Endothelial cell of umbilical vein (primary cell): ENCODE measurements at regions not wholly inside any gene's neighbourhood (a gene's known extent, or its start where the extent isn't known, plus 50 kb on each side); places are given as distances from the start of the nearest gene placed in this dataset.

Source experiments
- BruUV-seq: library from RNA; stranded (reverse); fragments of 400-500 nt; replicated peaks from 2 replicates; lab custom pipeline; 2021; lab: Mats Ljungman, UMichigan
- CTCF ChIA-PET: fragments of 300-600, 350-600 bp; sonication (Branson Sonifier 250); formaldehyde crosslinking; loops from one replicate; lab custom pipeline; 2021; ENCODE audit warnings: antibody characterized with exemption, inconsistent platforms; lab: Charles Lee
- POLR2A ChIA-PET: fragments of 300-600, 350-600 bp; sonication (Branson Sonifier 250); formaldehyde crosslinking; loops from one replicate; lab custom pipeline; 2021; ENCODE audit warnings: antibody characterized with exemption, inconsistent platforms; lab: Charles Lee
- DNase-seq: peaks from one replicate; pipeline ENCODE4 v3.0.0-alpha.2; 2011; ENCODE audit warnings: low read depth, low spot score
- FAIRE-seq: peaks from 2 replicates; lab custom pipeline; 2011; peaks lifted over from hg19 to GRCh38; lab: Jason Lieb, UNC
- H2AFZ ChIP-seq: 2 replicates; pipeline ENCODE4 v1.6.0; 2012; ENCODE audit warnings: low read depth, low read length, control low read depth, inconsistent platforms
- H3K27ac ChIP-seq: 2 replicates; pipeline ENCODE4 v1.5.1; 2011; ENCODE audit warnings: low read depth, mild to moderate bottlenecking, control low read depth, low read length, moderate library complexity; ENCODE audit not compliant: insufficient read depth
- H3K27me3 ChIP-seq, 2 experiments: 2 replicates each; pipeline versions ENCODE4 v1.6.0 to v1.6.1; 2011; ENCODE audit warnings: low read length in 2 of 2, mixed read lengths in 1 of 2; ENCODE audit not compliant: control insufficient read depth in 2 of 2, insufficient read depth in 2 of 2
- H3K36me3 ChIP-seq, 2 experiments: 2 replicates in 1 of 2; 3 replicates in 1 of 2; pipeline ENCODE4 v1.5.1; 2011; ENCODE audit warnings: low read length in 2 of 2, mild to moderate bottlenecking in 1 of 2, moderate library complexity in 1 of 2; ENCODE audit not compliant: control insufficient read depth in 2 of 2, insufficient read depth in 2 of 2; ENCODE audit errors: extremely low read depth in 1 of 2
- H3K4me1 ChIP-seq: 3 replicates; pipeline ENCODE4 v1.5.1; 2011; ENCODE audit warnings: mild to moderate bottlenecking, low read length; ENCODE audit not compliant: control insufficient read depth, insufficient read depth; ENCODE audit errors: extremely low read depth
- H3K4me2 ChIP-seq: 2 replicates; pipeline ENCODE4 v1.6.1; 2011; ENCODE audit warnings: low read length, control low read depth, mixed read lengths; ENCODE audit not compliant: insufficient read depth
- H3K4me3 ChIP-seq, 3 experiments: fragments of 200-600 bp in 1 of 3; sonication (generic), shearing (Covaris generic) in 1 of 3; replicated peaks in 1 of 3; 2 replicates each; pipeline ENCODE4 v1.5.1; 2011 to 2016; ENCODE audit warnings: control low read depth in 3 of 3, low read length in 3 of 3, mild to moderate bottlenecking in 2 of 3, inconsistent platforms in 1 of 3, low read depth in 1 of 3, moderate library complexity in 1 of 3; ENCODE audit not compliant: insufficient read depth in 1 of 3
- H3K79me2 ChIP-seq: 2 replicates; pipeline ENCODE4 v1.6.0; 2012; ENCODE audit warnings: low read length, inconsistent platforms; ENCODE audit not compliant: control insufficient read depth, insufficient read depth
- H3K9ac ChIP-seq: replicated peaks from 2 replicates; pipeline ENCODE3; 2011; ENCODE audit warnings: low read length, control low read depth; ENCODE audit not compliant: insufficient read depth; ENCODE audit errors: extremely low read depth
- H3K9me1 ChIP-seq: replicated peaks from 3 replicates; pipeline ENCODE4 v1.6.0; 2011; ENCODE audit warnings: mild to moderate bottlenecking, low read length; ENCODE audit not compliant: control insufficient read depth, insufficient read depth; ENCODE audit errors: extremely low read depth
- H3K9me3 ChIP-seq: replicated peaks from 2 replicates; pipeline ENCODE4 v1.5.1; 2012; ENCODE audit warnings: low read length, inconsistent platforms; ENCODE audit not compliant: control insufficient read depth, insufficient read depth
- H4K20me1 ChIP-seq: replicated peaks from 2 replicates; pipeline ENCODE3; 2011; ENCODE audit warnings: mild to moderate bottlenecking, low read length; ENCODE audit not compliant: control insufficient read depth, insufficient read depth; ENCODE audit errors: extremely low read depth
- CTCF ChIP-seq, 2 donors: IDR thresholded peaks; 1 replicate in 1 of 2; 2 replicates in 1 of 2; pipeline ENCODE4 v1.5.1; 2011; ENCODE audit warnings: low read length in 2 of 2, mild to moderate bottlenecking in 2 of 2, moderate library complexity in 2 of 2, control low read depth in 1 of 2, inconsistent platforms in 1 of 2, low read depth in 1 of 2; ENCODE audit not compliant: insufficient read depth in 1 of 2; ENCODE audit errors: extremely low read depth in 1 of 2
- EZH2 ChIP-seq: IDR thresholded peaks from 2 replicates; pipeline ENCODE4 v1.6.1; 2012; ENCODE audit warnings: borderline replicate concordance, low read depth, mild to moderate bottlenecking, moderate library complexity, low read length, inconsistent platforms; ENCODE audit not compliant: severe bottlenecking
- FOS ChIP-seq: IDR thresholded peaks from 2 replicates; pipeline ENCODE4 v1.6.1; 2011; ENCODE audit warnings: mild to moderate bottlenecking, low read length, moderate library complexity, borderline replicate concordance; ENCODE audit not compliant: insufficient read depth
- GATA2 ChIP-seq: IDR thresholded peaks from 2 replicates; pipeline ENCODE4 v1.7.0; 2011; ENCODE audit warnings: low read depth, mild to moderate bottlenecking, moderate library complexity, mixed read lengths, low read length; ENCODE audit not compliant: insufficient read length, insufficient read depth
- JUN ChIP-seq: IDR thresholded peaks from 2 replicates; pipeline ENCODE4 v1.6.1; 2011; ENCODE audit warnings: borderline replicate concordance, low read depth; ENCODE audit not compliant: insufficient read length, insufficient read depth
- MAX ChIP-seq: IDR thresholded peaks from 2 replicates; pipeline ENCODE4 v1.6.1; 2011; ENCODE audit not compliant: insufficient read depth, insufficient read length
- MYC ChIP-seq: IDR thresholded peaks from one replicate; pipeline ENCODE4 v1.6.1; 2011; ENCODE audit warnings: mild to moderate bottlenecking, low read depth, low read length
- POLR2A ChIP-seq: IDR thresholded peaks from 2 replicates; pipeline ENCODE4 v1.6.1; 2012; ENCODE audit warnings: low read depth, mild to moderate bottlenecking, control low read depth, low read length
- POLR2AphosphoS5 ChIP-seq: IDR thresholded peaks from 2 replicates; pipeline ENCODE4 v1.6.1; 2012; ENCODE audit warnings: low read depth, mild to moderate bottlenecking, control low read depth, low read length, moderate library complexity; ENCODE audit not compliant: insufficient read depth
- dilution Hi-C: fragments of 300-500 bp; cut with MboI; formaldehyde crosslinking; loops from one replicate; pipeline ENCODE4 v1.15.0; 2019; ENCODE audit warnings: low sequenced_read_pairs; ENCODE audit not compliant: extremely low pct_ligation_motif_present
- intact Hi-C: fragments of 100-400 bp; cut with micrococcal nuclease; formaldehyde crosslinking; loops from one replicate; pipeline ENCODE4 v1.10.0; 2022

- TF ChIP-seq MAX, result no peak
- no peak for TF ChIP-seq EZH2
- TF ChIP-seq JUN, result no peak
- TF ChIP-seq POLR2A, result no peak
- TF ChIP-seq FOS, result no peak
- TF ChIP-seq CTCF (IDR thresholded peaks at IDR 0.05; ENCODE audit: extremely low read depth in 1 of 2, insufficient read depth in 1 of 2, low read depth in 1 of 2, low read length in 2 of 2), result no peak
- TF ChIP-seq MYC, result no peak
- TF ChIP-seq POLR2AphosphoS5, result no peak
- TF ChIP-seq GATA2, result no peak
- dilution Hi-C loops, result no loop called here
- H3K4me1 ChIP-seq, result no peaks in the 10 kb centered on the region
- FAIRE-seq (no peak), DNase-seq (no peak)
- H4K20me1 ChIP-seq, result no peaks in the 10 kb centered on the region
- POLR2A ChIA-PET, result no interaction called here
- intact Hi-C loops, result no loop called here
- H3K27me3 ChIP-seq, result no peaks in the 10 kb centered on the region
- CTCF ChIA-PET, result no interaction called here
- no peak overlapping the region for H3K4me2 ChIP-seq
- no peaks in the 10 kb centered on the region for H3K9me1 ChIP-seq
- BruUV-seq, result no TSS peak
- H3K4me3 ChIP-seq, result no peak overlapping the region
- no peaks in the 10 kb centered on the region for H3K36me3 ChIP-seq
- no peaks in the 10 kb centered on the region for H3K79me2 ChIP-seq
- no peak overlapping the region for H2AFZ ChIP-seq
- H3K9ac ChIP-seq, result no peak overlapping the region
- H3K27ac ChIP-seq, result no peak overlapping the region
- H3K9me3 ChIP-seq, result no peaks in the 10 kb centered on the region
Measured at GRCh38 chr3:135549928-135550494, 415.5 kb upstream of the PPP2R3A start.
